Karpas-422 (cell line): ENCODE measurements at regions not wholly inside any gene's neighbourhood (a gene's known extent, or its start where the extent isn't known, plus 50 kb on each side); places are given as distances from the start of the nearest gene placed in this dataset.
"Not testable (repeated sequence)": the region's sequence is repeated elsewhere in the genome, so short reads cannot be mapped to it uniquely, and the experiment has no call there.

Experiments
- DNase-seq: peaks from one replicate; pipeline ENCODE4 v3.0.0-alpha.2; 2015
- H2AFZ ChIP-seq: fragments of 200-600 bp; sonication (generic); 2 replicates; pipeline ENCODE4 v1.6.1; 2014; ENCODE audit warnings: antibody characterized with exemption, low read length, mixed read lengths
- H3K27ac ChIP-seq: fragments of 200-600 bp; sonication (generic); 2 replicates; pipeline ENCODE4 v1.5.1; 2014; ENCODE audit warnings: mild to moderate bottlenecking, low read length, moderate library complexity
- H3K27me3 ChIP-seq: fragments of 200-600 bp; sonication (generic); 2 replicates; pipeline ENCODE4 v1.6.1; 2014; ENCODE audit warnings: low read length, mixed read lengths
- H3K36me3 ChIP-seq: fragments of 200-600 bp; sonication (generic); 2 replicates; pipeline ENCODE4 v1.6.1; 2014; ENCODE audit warnings: low read length, mixed read lengths; ENCODE audit not compliant: insufficient read depth
- H3K4me1 ChIP-seq: fragments of 200-600 bp; sonication (generic); 2 replicates; pipeline ENCODE4 v1.6.1; 2014; ENCODE audit warnings: mild to moderate bottlenecking, low read length, mixed read lengths
- H3K4me2 ChIP-seq: fragments of 200-600 bp; sonication (generic); 2 replicates; pipeline ENCODE4 v1.6.1; 2014; ENCODE audit warnings: low read length, low read depth, mild to moderate bottlenecking; ENCODE audit not compliant: poor library complexity, severe bottlenecking
- H3K4me3 ChIP-seq: fragments of 200-600 bp; sonication (generic); 2 replicates; pipeline ENCODE4 v1.5.1; 2014; ENCODE audit warnings: mild to moderate bottlenecking, antibody characterized with exemption, low read length, mixed read lengths
- H3K79me2 ChIP-seq: fragments of 200-600 bp; sonication (generic); 2 replicates; pipeline ENCODE4 v1.6.1; 2014; ENCODE audit warnings: mild to moderate bottlenecking, low read length, mixed read lengths
- H3K9ac ChIP-seq: fragments of 200-600 bp; sonication (generic); 2 replicates; pipeline ENCODE4 v1.6.0; 2014; ENCODE audit warnings: low read length
- H3K9me2 ChIP-seq: fragments of 200-600 bp; sonication (generic), shearing (Covaris generic); replicated peaks from 2 replicates; pipeline ENCODE4 v1.6.0; 2014; ENCODE audit warnings: mild to moderate bottlenecking, low read length, moderate library complexity; ENCODE audit not compliant: insufficient read depth
- H3K9me3 ChIP-seq: fragments of 300-700, 200-600 bp; sonication (generic); 2 replicates; pipeline ENCODE4 v1.6.1; 2014; ENCODE audit warnings: low read length, mixed read lengths
- H4K20me1 ChIP-seq: fragments of 200-600 bp; sonication (generic); 2 replicates; pipeline ENCODE4 v1.6.1; 2014; ENCODE audit warnings: mild to moderate bottlenecking, antibody characterized with exemption, low read length, low read depth; ENCODE audit not compliant: insufficient read depth

DNA sequence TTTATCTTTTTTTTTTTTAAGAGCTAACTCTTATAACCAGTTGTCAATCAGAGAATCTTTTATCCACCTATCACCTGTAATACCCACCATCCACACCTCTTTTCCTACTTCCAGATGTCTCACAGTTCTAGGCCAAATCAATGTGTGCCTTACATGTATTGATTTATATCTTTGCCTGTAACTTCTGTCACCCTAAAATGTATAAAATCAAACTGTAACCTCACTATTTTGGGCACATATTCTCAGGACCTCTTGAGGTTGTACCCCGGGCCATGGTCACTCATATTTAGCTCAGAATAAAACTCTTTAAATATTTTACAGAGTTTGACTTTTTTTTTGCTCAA lies 404.7 kb upstream of the RORB start:
- Histone ChIP-seq H3K9me2 (no peaks in the 10 kb centered on the region), H4K20me1 (no peaks in the 10 kb centered on the region), H2AFZ (no peak overlapping the region), H3K9me3 (peaks cover 3% of the 10 kb centered on the region; the same call in 1 of the 2 replicates), H3K4me1 (no peaks in the 10 kb centered on the region), H3K79me2 (no peaks in the 10 kb centered on the region), H3K4me3 (no peak overlapping the region), H3K4me2 (no peak overlapping the region), H3K27me3 (no peaks in the 10 kb centered on the region), H3K27ac (no peak overlapping the region), H3K36me3 (no peaks in the 10 kb centered on the region), H3K9ac (no peak overlapping the region)
- no peak for DNase-seq

DNA sequence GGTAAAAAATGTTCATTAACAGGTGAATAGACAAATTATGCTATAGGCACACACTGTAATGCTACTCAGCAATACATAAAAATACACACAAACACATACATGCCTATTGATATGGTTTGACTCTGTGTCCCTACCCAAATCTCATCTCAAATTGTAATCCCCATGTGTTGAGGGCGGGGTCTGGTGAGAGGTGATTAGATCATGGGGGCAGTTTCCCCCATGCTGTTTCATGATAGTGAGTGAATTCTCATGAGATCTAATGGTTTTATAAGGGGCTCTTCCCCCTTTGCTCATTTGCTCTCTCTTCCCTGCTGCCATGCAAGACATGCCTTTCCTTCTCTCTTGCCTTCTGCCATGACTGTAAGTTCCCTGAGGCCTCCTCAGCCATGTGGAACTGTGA lies 403.1 kb upstream of the RORB start:
- H3K9me2 ChIP-seq, H3K79me2 ChIP-seq, H3K9ac ChIP-seq, DNase-seq, H3K9me3 ChIP-seq, H3K4me3 ChIP-seq, H2AFZ ChIP-seq, H3K36me3 ChIP-seq, H4K20me1 ChIP-seq, H3K27me3 ChIP-seq, H3K4me1 ChIP-seq, H3K4me2 ChIP-seq, H3K27ac ChIP-seq: not testable (repeated sequence)

DNA sequence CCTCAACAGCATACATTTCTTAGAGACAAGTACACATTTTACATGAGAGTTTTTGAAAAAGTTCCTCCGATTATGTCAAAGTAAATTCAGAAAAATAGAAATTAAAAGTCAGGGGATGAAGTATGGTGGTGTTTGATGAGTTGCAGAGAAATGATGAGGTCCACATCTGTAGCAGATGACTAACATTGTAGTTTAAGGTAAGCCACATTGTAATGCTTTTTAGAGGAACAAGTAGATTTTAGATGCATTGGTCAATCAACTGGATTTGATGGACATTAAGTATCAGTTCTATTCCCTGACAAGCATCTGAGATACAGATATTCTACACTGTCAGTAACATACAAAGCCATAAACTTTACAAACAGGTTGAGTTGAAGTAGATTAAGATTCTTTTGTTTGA lies 402.4 kb upstream of the RORB start:
- H3K9ac ChIP-seq, result no peak overlapping the region
- H3K36me3 ChIP-seq, result no peaks in the 10 kb centered on the region
- no peak overlapping the region for H3K27ac ChIP-seq

DNA sequence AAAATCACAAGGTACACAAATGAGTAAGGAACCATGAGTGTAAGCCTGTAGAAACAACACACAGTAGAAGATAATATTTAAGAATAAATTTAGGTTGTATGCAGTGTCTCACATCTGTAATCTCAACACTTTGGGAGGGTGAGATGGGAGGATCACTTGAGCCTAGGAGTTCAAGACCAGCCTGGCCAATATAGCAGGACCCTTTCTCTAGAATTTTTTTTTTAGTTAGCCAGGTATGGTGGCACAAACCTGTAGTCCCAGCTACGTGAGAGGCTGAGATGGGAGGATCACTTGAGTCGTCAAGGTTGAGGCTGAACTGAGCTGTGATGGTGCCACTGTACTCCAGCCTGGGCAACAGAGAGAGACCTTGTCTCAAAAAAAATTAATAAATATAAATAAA lies 401.2 kb upstream of the RORB start:
- Histone ChIP-seq H2AFZ (no peak overlapping the region), H3K27me3 (no peaks in the 10 kb centered on the region), H4K20me1 (no peaks in the 10 kb centered on the region), H3K9ac (no peak overlapping the region), H3K4me3 (no peak overlapping the region), H3K27ac (no peak overlapping the region), H3K4me1 (no peaks in the 10 kb centered on the region), H3K36me3 (no peaks in the 10 kb centered on the region), H3K79me2 (no peaks in the 10 kb centered on the region), H3K9me3 (peaks cover 3% of the 10 kb centered on the region; the same call in 1 of the 2 replicates), H3K4me2 (no peak overlapping the region), H3K9me2 (no peaks in the 10 kb centered on the region)
- no peak for DNase-seq

More for the DNA sequence above, 402.4 kb upstream of the RORB start:
- H3K4me2 ChIP-seq, result no peak overlapping the region
- no peaks in the 10 kb centered on the region for H3K9me2 ChIP-seq
- peaks cover 3% of the 10 kb centered on the region; the same call in 1 of the 2 replicates for H3K9me3 ChIP-seq
- H3K4me1 ChIP-seq, result no peaks in the 10 kb centered on the region
- no peaks in the 10 kb centered on the region for H3K79me2 ChIP-seq
- H3K4me3 ChIP-seq, result no peak overlapping the region
- DNase-seq, result no peak
- no peak overlapping the region for H2AFZ ChIP-seq
- H3K27me3 ChIP-seq, result no peaks in the 10 kb centered on the region
- H4K20me1 ChIP-seq, result no peaks in the 10 kb centered on the region

DNA sequence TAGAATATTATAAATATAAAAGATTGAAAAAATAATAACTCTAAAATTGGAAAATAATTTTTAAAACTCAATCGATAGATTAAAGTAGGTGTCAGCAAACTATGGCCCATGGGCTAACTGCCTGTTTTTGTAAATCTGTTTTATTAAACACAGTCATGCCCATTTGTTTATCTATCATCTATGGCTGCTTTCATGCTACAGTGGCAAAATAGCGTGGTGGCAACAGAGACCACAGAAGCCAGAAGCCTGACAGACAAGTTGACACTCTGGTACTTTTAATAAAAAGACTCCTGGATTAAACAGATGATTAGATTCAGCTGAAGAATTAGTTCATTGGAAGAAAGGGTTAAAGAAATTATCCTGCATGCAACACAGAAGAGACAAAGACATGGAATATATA lies 400.7 kb upstream of the RORB start:
- H3K4me3 ChIP-seq, result no peak overlapping the region
- H2AFZ ChIP-seq, result no peak overlapping the region
- H4K20me1 ChIP-seq, result no peaks in the 10 kb centered on the region
- H3K9me2 ChIP-seq, result no peaks in the 10 kb centered on the region
- H3K4me1 ChIP-seq, result no peaks in the 10 kb centered on the region
- no peaks in the 10 kb centered on the region for H3K79me2 ChIP-seq
- no peak overlapping the region for H3K27ac ChIP-seq
- H3K36me3 ChIP-seq, result no peaks in the 10 kb centered on the region
- no peak overlapping the region for H3K9ac ChIP-seq
- H3K4me2 ChIP-seq, result no peak overlapping the region
- H3K27me3 ChIP-seq, result no peaks in the 10 kb centered on the region
- H3K9me3 ChIP-seq, result peaks cover 3% of the 10 kb centered on the region; the same call in 1 of the 2 replicates
- no peak for DNase-seq

DNA sequence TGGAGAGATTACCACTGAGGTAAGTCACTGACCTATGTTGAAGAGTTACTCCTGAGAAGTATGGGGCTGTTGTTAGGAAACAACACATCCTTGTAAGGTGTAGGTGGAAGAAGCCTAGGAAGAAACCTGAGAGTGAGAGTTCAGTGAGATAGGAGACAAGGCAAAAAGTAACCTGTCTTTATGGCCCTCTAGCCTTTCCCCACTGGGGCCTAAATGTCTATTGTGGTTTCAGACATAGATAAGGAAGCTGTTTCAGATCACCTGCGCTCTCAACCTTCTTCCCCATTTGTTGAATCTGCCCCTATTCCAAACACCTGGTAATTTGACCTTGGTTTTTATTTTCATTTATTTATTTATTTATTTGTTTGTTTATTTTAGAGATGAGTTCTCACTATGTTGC lies 397.1 kb upstream of the RORB start:
- H3K79me2 ChIP-seq, result no peaks in the 10 kb centered on the region
- H2AFZ ChIP-seq, result no peak overlapping the region
- no peaks in the 10 kb centered on the region for H3K27me3 ChIP-seq
- no peak overlapping the region for H3K4me2 ChIP-seq
- no peaks in the 10 kb centered on the region for H4K20me1 ChIP-seq
- no peak overlapping the region for H3K9ac ChIP-seq
- H3K4me3 ChIP-seq, result no peak overlapping the region
- H3K36me3 ChIP-seq, result no peaks in the 10 kb centered on the region
- H3K9me2 ChIP-seq, result no peaks in the 10 kb centered on the region
- DNase-seq, result no peak
- H3K27ac ChIP-seq, result no peak overlapping the region
- H3K4me1 ChIP-seq, result no peaks in the 10 kb centered on the region
- peaks cover 3% of the 10 kb centered on the region; the same call in 1 of the 2 replicates for H3K9me3 ChIP-seq

DNA sequence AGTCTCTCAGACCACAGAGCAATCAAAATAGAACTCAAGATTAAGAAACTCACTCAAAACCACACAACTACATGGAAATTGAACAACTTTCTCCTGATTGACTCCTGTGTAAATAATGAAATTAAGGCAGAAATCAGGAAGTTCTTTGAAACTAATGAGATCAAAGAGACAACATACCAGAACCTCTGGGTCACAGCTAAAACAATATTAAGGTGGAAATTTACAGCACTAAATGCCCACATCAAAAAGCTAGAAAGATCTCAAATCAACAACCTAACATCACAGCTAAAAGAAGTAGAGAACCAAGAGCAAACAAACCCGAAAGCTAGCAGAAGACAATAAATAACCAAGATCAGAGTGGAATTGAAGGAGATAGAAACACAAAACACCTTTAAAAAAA lies 395.0 kb upstream of the RORB start:
- not testable (repeated sequence) for H3K4me1 ChIP-seq, DNase-seq, H2AFZ ChIP-seq, H3K9ac ChIP-seq, H3K27ac ChIP-seq, H3K9me3 ChIP-seq, H3K9me2 ChIP-seq, H4K20me1 ChIP-seq, H3K4me2 ChIP-seq, H3K36me3 ChIP-seq, H3K27me3 ChIP-seq, H3K4me3 ChIP-seq, H3K79me2 ChIP-seq

DNA sequence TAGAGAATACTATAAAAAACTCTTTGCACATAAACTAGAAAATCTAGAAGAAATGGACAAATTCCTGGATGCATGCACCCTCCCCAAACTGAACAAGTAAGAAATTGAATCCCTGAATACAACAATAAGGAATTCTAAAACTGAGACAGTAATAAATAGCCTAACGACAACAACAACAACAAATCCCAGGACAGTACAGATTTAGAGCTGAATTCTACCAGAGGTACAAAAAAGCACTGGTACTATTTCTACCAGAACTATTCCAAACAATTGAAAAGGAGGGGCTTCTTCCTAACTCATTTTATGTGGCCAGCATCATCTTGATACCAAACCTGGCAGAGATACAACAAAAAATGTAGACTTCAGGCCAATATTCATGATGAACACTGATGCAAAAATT lies 394.4 kb upstream of the RORB start:
- no peaks in the 10 kb centered on the region for H3K36me3 ChIP-seq
- DNase-seq, result no peak
- no peak overlapping the region for H3K4me3 ChIP-seq
- H3K9me2 ChIP-seq, result no peaks in the 10 kb centered on the region
- H4K20me1 ChIP-seq, result no peaks in the 10 kb centered on the region
- no peak overlapping the region for H2AFZ ChIP-seq
- H3K4me1 ChIP-seq, result no peaks in the 10 kb centered on the region
- H3K79me2 ChIP-seq, result no peaks in the 10 kb centered on the region
- H3K27me3 ChIP-seq, result no peaks in the 10 kb centered on the region
- no peak overlapping the region for H3K27ac ChIP-seq
- no peak overlapping the region for H3K9ac ChIP-seq
- H3K4me2 ChIP-seq, result no peak overlapping the region
- H3K9me3 ChIP-seq, result no peaks in the 10 kb centered on the region

DNA sequence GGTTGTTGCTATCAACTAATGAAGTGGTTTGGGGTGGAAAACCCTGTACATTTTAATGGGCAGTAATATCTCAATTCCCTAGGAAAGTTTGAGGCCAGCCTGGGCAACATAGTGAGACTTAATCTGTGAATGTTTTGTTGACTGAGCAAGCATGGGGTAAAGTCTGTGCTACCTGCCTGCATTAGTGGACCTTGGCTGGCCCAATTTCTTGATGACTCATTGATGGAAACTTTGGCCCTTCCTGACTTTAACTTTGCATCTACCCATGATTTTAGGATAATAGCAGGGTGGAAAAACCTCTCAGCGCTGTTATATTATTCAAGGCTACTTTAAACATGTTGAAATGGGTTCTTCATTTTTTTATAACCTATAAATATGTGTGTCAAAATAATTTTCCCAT lies 389.4 kb upstream of the RORB start:
- no peak for DNase-seq
- H3K27ac ChIP-seq, result no peak overlapping the region

More for the DNA sequence above, 389.4 kb upstream of the RORB start:
- Histone ChIP-seq H3K4me2 (no peak overlapping the region), H3K9me2 (no peaks in the 10 kb centered on the region), H4K20me1 (no peaks in the 10 kb centered on the region), H3K4me3 (no peak overlapping the region), H3K79me2 (no peaks in the 10 kb centered on the region), H3K9me3 (no peaks in the 10 kb centered on the region; the same call in 1 of the 2 replicates), H2AFZ (no peak overlapping the region), H3K4me1 (no peaks in the 10 kb centered on the region), H3K27me3 (no peaks in the 10 kb centered on the region), H3K9ac (no peak overlapping the region), H3K36me3 (no peaks in the 10 kb centered on the region)
